CD14-positive monocyte (primary cell): ENCODE measurements at regions not wholly inside any gene's neighbourhood (a gene's known extent, or its start where the extent isn't known, plus 50 kb on each side); places are given as distances from the start of the nearest gene placed in this dataset.

ENCODE experiments used
- DNase-seq, 3 donors: peaks; one replicate each; pipeline ENCODE4 v3.0.0-alpha.2; 2011 to 2022
- H2AFZ ChIP-seq: 2 replicates; pipeline ENCODE4 v1.6.0; 2012; ENCODE audit warnings: mild to moderate bottlenecking, low read depth, low read length, inconsistent platforms; ENCODE audit not compliant: insufficient read depth, poor library complexity, severe bottlenecking
- H3K27ac ChIP-seq, 2 donors: 1 replicate in 1 of 2; 2 replicates in 1 of 2; pipeline ENCODE4 v1.5.1; 2012 to 2013; ENCODE audit warnings: low read length in 2 of 2, control low read depth in 1 of 2, inconsistent platforms in 1 of 2, low read depth in 1 of 2, mild to moderate bottlenecking in 1 of 2
- H3K27me3 ChIP-seq, 2 donors: one replicate each; pipeline versions ENCODE4 v1.6.0 to v1.6.1; 2011 to 2013; ENCODE audit warnings: low read length in 2 of 2; ENCODE audit not compliant: control insufficient read depth in 2 of 2, insufficient read depth in 2 of 2
- H3K36me3 ChIP-seq, 2 donors: replicated peaks in 1 of 2; 1 replicate in 1 of 2; 2 replicates in 1 of 2; pipeline versions ENCODE4 v1.5.1 to v1.6.1; 2012 to 2013; ENCODE audit warnings: low read length in 2 of 2, control low read depth in 1 of 2, inconsistent platforms in 1 of 2, mild to moderate bottlenecking in 1 of 2; ENCODE audit not compliant: insufficient read depth in 2 of 2, control insufficient read depth in 1 of 2
- H3K4me1 ChIP-seq, 2 donors: 1 replicate in 1 of 2; 2 replicates in 1 of 2; pipeline versions ENCODE4 v1.5.1 to v1.6.1; 2012 to 2013; ENCODE audit warnings: low read length in 2 of 2, control low read depth in 1 of 2, inconsistent platforms in 1 of 2, mild to moderate bottlenecking in 1 of 2, moderate library complexity in 1 of 2; ENCODE audit not compliant: insufficient read depth in 2 of 2, control insufficient read depth in 1 of 2
- H3K4me2 ChIP-seq: replicated peaks from 2 replicates; pipeline ENCODE3; 2012; ENCODE audit warnings: low read length, moderate library complexity, mild to moderate bottlenecking; ENCODE audit not compliant: poor library complexity, severe bottlenecking; ENCODE audit errors: extremely low read depth
- H3K4me3 ChIP-seq, 3 experiments: fragments of 200-600 bp in 1 of 3; sonication (generic) in 1 of 3; replicated peaks in 1 of 3; 1 replicate in 2 of 3; 2 replicates in 1 of 3; pipeline ENCODE4 v1.5.1; 2011 to 2013; ENCODE audit warnings: low read length in 3 of 3, mild to moderate bottlenecking in 3 of 3, control low read depth in 2 of 3, low read depth in 2 of 3, inconsistent platforms in 1 of 3, moderate library complexity in 1 of 3
- H3K79me2 ChIP-seq: 2 replicates; pipeline ENCODE4 v1.6.0; 2012; ENCODE audit warnings: mild to moderate bottlenecking, control low read depth, inconsistent platforms, low read length, moderate library complexity; ENCODE audit not compliant: insufficient read depth
- H3K9ac ChIP-seq: 2 replicates; pipeline ENCODE4 v1.6.0; 2017; ENCODE audit warnings: low read length, mild to moderate bottlenecking; ENCODE audit not compliant: insufficient read depth, poor library complexity, severe bottlenecking
- H3K9me3 ChIP-seq, 2 donors: replicated peaks in 1 of 2; 1 replicate in 1 of 2; 2 replicates in 1 of 2; pipeline versions ENCODE4 v1.5.1 to v1.6.1; 2012 to 2013; ENCODE audit warnings: low read length in 2 of 2, control low read depth in 1 of 2; ENCODE audit not compliant: control insufficient read depth in 1 of 2, insufficient read depth in 1 of 2
- H4K20me1 ChIP-seq: 2 replicates; pipeline ENCODE4 v1.6.0; 2012; ENCODE audit warnings: mild to moderate bottlenecking, low read length, control low read depth, moderate library complexity; ENCODE audit not compliant: insufficient read depth
- H3K27ac Mint-ChIP-seq, 7 donors: one replicate each; pipeline ENCODE4 v1.8.0; 2020; ENCODE audit warnings: mild to moderate bottlenecking in 7 of 7, mixed read lengths in 7 of 7, moderate library complexity in 6 of 7, inconsistent platforms in 2 of 7
- H3K27me3 Mint-ChIP-seq, 3 donors: one replicate each; pipeline ENCODE4 v1.8.0; 2021 to 2022; ENCODE audit warnings: low read depth in 3 of 3, mild to moderate bottlenecking in 3 of 3, mixed read lengths in 3 of 3, moderate library complexity in 3 of 3, inconsistent platforms in 1 of 3
- H3K36me3 Mint-ChIP-seq, 2 donors: one replicate each; pipeline ENCODE4 v1.8.0; 2020; ENCODE audit warnings: mixed read lengths in 2 of 2, inconsistent platforms in 1 of 2, mild to moderate bottlenecking in 1 of 2
- H3K4me1 Mint-ChIP-seq: one replicate; pipeline ENCODE4 v1.8.0; 2020; ENCODE audit warnings: mild to moderate bottlenecking, mixed read lengths
- H3K4me3 Mint-ChIP-seq, 2 donors: one replicate each; pipeline ENCODE4 v1.8.0; 2020; ENCODE audit warnings: mild to moderate bottlenecking in 2 of 2, mixed read lengths in 2 of 2, moderate library complexity in 1 of 2
- H3K9me3 Mint-ChIP-seq, 7 donors: one replicate each; pipeline ENCODE4 v1.8.0; 2020 to 2022; ENCODE audit warnings: mixed read lengths in 7 of 7, mild to moderate bottlenecking in 6 of 7, moderate library complexity in 6 of 7, inconsistent platforms in 2 of 7
- CTCF ChIP-seq: fragments of 200-600 bp; IDR thresholded peaks from one replicate; pipeline ENCODE4 v1.8.0; 2022; ENCODE audit warnings: antibody characterized with exemption, mild to moderate bottlenecking
- WGBS: methylation state at CpG from one replicate; pipeline ENCODE4 v1.1.5; 2013; ENCODE audit warnings: missing lambda C conversion rate; ENCODE audit not compliant: insufficient coverage; 5-methylcytosine and 5-hydroxymethylcytosine counted together
- intact Hi-C, 2 donors: fragments of 100-400 bp; cut with micrococcal nuclease; formaldehyde crosslinking; loops; one replicate each; pipeline versions ENCODE4 v1.15.0 to v1.15.1; 2023

- Mint-ChIP-seq H3K4me1 (no peaks in the 10 kb centered on the region), H3K9me3 (peaks cover 0 to 4% (median 0%) of the 10 kb centered on the region in 7 donors), H3K4me3 (no peak overlapping the region), H3K27me3 (peaks cover 2 to 14% (median 13%) of the 10 kb centered on the region in 3 donors), H3K27ac (no peak overlapping the region), H3K36me3 (no peaks in the 10 kb centered on the region)
- peaks cover 0 to 3% of the 10 kb centered on the region in 2 donors for H3K27me3 ChIP-seq
- H3K4me1 ChIP-seq: no peaks in the 10 kb centered on the region
- no peaks in the 10 kb centered on the region for H3K79me2 ChIP-seq
- H3K4me2 ChIP-seq: no peak overlapping the region
- H3K36me3 ChIP-seq: no peaks in the 10 kb centered on the region
- TF ChIP-seq CTCF: no peak
- H3K4me3 ChIP-seq: no peak overlapping the region
- H2AFZ ChIP-seq: no peak overlapping the region
- H3K27ac ChIP-seq: no peak overlapping the region
- intact Hi-C loops: no loop called here
- no peaks in the 10 kb centered on the region for H3K9me3 ChIP-seq
- H4K20me1 ChIP-seq: no peaks in the 10 kb centered on the region
- WGBS: 100% methylated on average over 1 of the region's 4 CpGs
- no peak for DNase-seq
- no peak overlapping the region for H3K9ac ChIP-seq
These were observed 1029.5 kb upstream of the NR2F2 start for GRCh38 chr15:95300958-95301357.

- peaks cover 0 to 4% (median 0%) of the 10 kb centered on the region in 7 donors for H3K9me3 Mint-ChIP-seq
- no peaks in the 10 kb centered on the region for H3K4me1 Mint-ChIP-seq
- TF ChIP-seq CTCF: no peak
- no peak overlapping the region for H3K4me3 ChIP-seq
- peaks cover 1 to 14% (median 9%) of the 10 kb centered on the region in 3 donors for H3K27me3 Mint-ChIP-seq
- no peak overlapping the region for H3K4me2 ChIP-seq
- H4K20me1 ChIP-seq: no peaks in the 10 kb centered on the region
- WGBS: no CpG with 5 or more reads among the region's 3 CpGs
- H3K4me1 ChIP-seq: no peaks in the 10 kb centered on the region
- H3K9me3 ChIP-seq: no peaks in the 10 kb centered on the region
- no peaks in the 10 kb centered on the region for H3K36me3 Mint-ChIP-seq
- intact Hi-C loops: no loop called here
- no peaks in the 10 kb centered on the region for H3K36me3 ChIP-seq
- H3K79me2 ChIP-seq: no peaks in the 10 kb centered on the region
- H2AFZ ChIP-seq: no peak overlapping the region
- H3K27me3 ChIP-seq: peaks cover 0 to 3% of the 10 kb centered on the region in 2 donors
- no peak overlapping the region for H3K27ac ChIP-seq
- H3K9ac ChIP-seq: no peak overlapping the region
- no peak overlapping the region for H3K4me3 Mint-ChIP-seq
- no peak for DNase-seq
- H3K27ac Mint-ChIP-seq: no peak overlapping the region
These were observed 1028.3 kb upstream of the NR2F2 start for GRCh38 chr15:95302206-95302605.
